NCI-H1436 treated with DMSO at 0.1 percent for 48 hours (cell line): ENCODE measurements at regions not wholly inside any gene's neighbourhood (a gene's known extent, or its start where the extent isn't known, plus 50 kb on each side); places are given as distances from the start of the nearest gene placed in this dataset.
"Not testable (repeated sequence)": the region's sequence is repeated elsewhere in the genome, so short reads cannot be mapped to it uniquely, and the experiment has no call there.

Experiments used
- DNase-seq: peaks from one replicate; lab custom pipeline; 2025; lab: John Stamatoyannopoulos, UW

DNA sequence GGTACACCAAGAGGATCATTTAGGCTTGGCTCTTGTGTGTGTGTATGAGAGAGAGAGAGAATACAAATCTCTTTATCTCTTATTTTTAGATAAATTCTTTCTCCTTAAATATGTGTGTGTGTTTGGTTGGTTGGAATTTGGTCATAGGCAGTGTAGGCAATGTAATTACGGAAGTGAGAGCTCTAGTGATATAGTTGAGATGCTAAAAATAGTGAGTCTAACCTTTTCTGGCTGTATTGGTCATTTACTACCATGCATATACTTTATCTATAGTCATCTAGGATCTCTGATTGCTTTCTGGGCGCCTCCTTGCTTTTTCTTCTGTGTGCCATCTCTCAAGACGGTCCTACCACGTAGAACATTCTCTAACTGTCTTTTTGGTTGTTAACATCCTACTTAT is 250.2 kb downstream of the NUF2 start:
- no peak for DNase-seq

DNA sequence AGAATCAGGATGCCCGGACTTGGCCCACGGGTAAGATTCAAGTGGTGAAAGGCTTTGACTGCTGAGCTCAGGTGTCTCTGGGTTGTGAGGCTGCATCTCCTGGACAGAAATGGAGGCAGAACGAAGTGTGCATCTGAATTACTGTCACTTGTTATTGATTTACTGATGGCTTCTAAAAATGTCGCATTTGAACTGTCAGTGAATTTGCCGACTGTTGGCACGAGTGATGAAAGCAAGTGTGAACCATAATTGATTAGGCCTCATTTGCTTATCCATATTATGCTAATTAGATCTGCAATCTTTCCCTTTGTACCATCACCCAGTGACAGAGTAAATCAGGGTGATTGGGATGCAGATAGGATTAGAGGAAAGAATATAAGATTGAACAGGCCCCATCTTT is 252.4 kb downstream of the NUF2 start:
- DNase-seq = no peak

DNA sequence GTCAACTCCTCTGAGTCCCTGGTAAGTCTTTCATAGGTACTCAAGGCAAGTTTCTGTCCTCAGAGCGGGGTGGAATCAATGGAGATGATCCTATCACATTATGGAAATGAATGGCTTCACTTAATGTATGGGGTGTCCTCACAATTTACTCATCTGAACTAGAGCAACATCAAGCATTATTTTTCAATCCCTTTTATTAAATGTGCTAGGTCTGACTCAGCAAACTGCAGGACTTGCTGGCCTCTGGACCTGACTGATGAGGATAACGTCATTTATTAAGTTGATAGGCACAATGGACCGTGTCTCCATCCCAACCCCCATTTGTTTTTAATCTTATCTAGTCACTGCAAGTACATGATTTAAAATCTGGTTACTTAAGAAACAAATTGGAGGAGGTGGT is 259.2 kb downstream of the NUF2 start:
- DNase-seq = no peak

DNA sequence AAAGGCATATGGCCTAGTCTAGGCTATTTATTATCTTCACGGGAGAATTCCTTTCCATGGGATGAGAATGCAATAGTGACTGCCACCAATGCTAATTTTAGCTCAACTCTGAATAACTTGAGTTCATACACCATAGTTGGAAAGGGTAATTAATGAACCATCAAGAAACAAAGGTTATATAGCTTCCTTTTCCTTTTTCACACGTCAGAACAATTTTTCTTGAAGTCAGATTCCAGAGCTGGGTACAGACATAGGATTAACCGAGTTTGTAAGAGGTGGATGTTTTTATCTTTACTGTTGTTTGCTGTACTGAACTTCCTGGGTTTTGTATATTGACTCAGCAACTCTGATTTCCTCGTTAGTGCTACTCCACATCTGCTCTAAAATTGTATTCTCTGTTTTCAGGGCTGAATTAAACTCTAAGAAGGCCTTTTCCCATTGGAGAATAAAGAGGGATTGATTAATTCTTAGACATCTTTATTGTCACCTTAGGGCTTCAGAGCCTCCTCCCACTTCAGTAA is 262.0 kb downstream of the NUF2 start:
- DNase-seq = no peak

DNA sequence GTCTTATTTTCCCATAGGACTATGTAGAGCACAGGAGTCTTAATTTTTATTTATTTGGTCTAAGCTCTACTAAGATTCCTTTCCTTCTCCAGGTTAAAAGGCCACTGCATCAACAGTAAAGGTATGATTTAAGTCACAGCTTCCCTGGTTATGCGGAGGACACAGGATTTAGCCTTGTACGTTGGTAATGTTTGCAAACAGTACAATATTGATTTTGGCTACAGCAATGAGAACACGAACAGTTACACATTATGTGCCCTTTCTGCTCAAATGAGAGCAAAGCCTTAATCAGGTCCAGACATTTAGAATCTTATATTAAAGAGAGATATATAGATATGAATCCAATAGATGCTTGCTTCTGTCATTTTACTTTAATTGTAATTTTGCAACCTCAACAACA is 264.0 kb downstream of the NUF2 start:
- no peak for DNase-seq

DNA sequence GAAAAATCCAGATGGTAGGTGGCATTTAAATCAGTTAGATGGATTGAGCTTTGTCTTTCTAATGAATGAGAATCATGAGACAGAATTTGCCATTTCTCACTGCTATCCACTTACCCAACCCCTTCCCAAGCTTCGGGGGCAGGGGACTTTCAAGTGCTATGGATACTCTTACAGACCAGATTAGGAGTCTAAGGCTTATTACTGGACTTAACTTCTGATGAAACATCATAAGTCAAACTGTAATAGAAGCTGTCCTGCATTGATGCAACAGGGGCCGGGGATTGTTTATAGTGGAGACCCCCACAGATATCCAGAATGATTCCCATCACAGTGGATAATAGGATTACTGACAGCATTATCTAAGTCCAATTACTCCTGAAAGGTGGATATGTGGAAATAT is 267.0 kb downstream of the NUF2 start:
- no peak for DNase-seq

DNA sequence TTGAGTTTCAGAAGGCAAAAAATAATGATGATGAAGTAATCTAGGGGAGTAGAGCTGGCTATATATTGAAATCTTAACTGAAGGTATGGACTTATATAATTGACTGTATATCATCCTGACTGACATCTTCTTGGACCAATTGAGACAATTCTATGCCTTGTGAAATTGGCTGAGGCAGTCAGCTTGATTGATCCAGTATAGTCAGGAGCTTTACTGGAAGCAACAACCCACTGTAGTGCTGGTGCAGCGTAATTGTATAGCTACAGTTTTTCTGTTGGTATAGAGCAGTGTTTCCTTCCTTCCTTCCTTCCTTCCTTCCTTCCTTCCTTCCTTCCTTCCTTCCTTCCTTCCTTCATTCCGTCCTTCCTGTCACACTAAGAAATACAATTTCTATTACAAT is 268.0 kb downstream of the NUF2 start:
- DNase-seq = no peak

DNA sequence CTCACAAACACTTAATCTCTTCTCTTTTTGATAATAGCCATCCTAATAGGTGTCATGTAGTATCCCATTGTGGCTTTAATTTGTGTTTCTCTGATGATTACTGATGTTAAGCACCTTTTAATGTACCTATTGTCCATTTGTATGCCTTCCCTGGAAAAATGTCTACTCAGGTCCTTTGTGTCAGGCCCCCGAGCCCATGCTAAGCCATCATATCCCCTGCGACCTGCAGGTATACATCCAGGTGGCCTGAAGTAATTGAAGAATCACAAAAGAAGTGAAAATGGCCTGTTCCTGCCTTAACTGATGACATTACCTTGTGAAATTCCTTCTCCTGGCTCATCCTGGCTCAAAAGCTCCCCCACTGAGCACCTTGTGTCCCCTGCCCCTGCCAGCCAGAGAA is 269.4 kb downstream of the NUF2 start:
- not testable (repeated sequence) for DNase-seq

DNA sequence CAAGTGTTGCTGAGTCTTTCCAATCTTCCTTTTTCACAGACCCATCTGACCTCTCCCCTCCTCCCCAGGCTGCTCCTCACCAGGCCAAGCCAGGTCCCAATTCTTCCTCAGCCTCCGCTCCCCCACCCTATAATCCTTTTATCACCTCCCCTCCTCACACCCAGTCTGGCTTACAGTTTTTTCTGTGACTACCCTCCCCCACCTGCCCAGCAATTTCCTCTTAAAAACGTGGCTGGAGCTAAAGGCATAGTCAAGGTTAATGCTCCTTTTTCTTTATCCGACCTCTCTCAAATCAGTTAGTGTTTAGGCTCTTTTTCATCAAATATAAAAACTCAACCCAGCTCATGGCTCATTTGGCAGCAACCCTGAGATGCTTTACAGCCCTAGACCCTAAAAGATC is 270.9 kb downstream of the NUF2 start:
- not testable (repeated sequence) for DNase-seq

DNA sequence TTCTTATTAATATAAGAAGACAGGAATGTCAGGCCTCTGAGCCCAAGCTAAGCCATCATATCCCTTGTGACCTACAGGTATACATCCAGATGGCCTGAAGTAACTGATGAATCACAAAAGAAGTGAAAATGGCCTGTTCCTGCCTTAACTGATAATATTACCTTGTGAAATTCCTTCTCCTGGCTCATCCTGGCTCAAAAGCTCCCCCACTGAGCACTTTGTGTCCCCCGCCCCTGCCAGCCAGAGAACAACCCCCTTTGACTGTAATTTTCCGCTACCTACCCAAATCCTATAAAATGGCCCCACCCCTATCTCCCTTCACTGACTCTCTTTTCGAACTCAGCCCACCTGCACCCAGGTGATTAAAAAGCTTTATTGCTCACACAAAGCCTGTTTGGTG is 274.4 kb downstream of the NUF2 start:
- not testable (repeated sequence) for DNase-seq

DNA sequence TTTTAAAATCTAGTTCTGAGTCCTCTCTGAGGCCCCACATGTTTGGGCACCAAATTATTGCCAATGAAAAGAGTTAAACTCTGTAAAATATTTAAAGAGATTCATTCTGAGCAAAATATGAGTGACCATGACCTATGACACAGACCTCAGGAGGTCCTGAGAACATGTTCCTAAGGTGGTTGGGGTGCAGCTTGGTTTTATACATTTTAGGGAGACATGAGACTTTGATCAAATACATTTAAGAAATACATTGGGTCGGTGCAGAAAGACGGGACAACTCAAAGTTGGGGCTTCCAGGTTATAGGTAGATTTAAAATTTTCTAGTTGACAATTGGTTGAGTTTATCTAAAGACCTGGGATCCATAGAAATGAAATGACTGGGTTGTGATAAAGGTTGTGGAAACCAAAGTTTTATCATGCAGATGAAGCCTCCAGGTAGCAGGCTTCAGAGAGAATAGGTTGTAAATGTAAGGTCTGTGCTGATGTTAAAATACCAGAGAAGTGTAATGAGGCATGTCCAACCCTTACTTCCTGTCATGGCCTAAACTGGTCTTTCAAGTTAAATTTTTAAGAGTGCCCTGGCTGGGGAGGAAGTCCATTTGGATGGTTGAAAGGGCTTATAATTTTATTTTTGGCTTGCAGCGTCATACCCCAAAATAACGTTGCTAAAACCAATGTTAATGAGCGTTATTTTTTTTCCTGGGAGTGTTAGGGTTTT is 274.9 kb downstream of the NUF2 start:
- DNase-seq = no peak

DNA sequence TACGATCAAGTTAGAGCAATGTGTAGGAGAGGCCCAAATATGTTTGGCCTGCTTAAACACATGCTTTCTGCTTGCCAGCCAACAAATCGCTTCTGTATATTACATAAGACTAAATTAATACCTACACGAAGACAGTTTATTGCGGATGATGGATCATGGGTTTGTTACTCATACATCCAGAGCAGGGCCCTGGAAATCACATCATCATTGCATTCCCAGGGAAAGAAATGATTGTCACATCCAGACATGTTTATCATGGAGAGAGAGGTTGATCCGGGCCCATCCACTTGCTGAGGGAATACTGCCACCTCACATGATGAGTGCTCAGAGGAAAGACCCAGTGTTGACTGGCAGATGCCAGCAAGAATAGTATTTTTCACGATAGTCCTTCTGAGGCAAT is 282.6 kb downstream of the NUF2 start:
- DNase-seq = no peak

DNA sequence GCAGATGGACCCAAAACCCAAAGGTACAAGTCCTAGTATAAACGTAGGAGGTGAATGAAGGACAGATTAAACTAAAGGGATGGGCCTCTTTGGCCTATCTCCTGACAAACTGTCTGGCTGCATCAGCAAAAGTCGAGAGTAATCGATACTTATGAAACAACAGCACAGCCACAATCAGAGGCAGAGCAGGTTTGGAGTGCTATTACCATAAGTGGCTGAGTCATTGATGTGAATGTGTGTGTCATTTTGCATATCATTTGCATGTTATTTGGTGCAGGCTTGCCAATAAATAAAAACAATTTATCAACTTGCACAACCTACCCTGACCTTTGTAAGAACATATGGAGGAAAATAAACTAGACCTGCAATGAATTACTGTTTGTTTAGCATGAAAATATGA is 283.1 kb downstream of the NUF2 start:
- no peak for DNase-seq

DNA sequence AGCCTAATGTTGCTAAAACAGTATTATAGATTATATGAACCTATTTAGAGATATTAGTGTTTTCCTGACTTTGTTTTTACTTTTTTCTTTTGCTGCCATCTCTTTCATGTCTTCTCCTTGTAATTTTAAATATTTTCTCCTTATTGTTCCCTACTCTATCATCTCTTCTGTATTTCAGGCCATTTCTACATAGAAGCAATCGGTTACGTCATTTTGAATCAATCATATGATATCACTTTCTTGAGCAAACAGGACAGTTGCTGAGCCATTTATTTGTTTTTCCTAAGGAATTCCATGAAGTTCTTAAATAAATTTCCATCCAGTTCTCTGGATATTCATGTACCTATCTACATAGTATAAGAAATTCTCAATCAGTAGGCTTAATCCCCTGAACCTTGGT is 287.2 kb downstream of the NUF2 start:
- DNase-seq = no peak

DNA sequence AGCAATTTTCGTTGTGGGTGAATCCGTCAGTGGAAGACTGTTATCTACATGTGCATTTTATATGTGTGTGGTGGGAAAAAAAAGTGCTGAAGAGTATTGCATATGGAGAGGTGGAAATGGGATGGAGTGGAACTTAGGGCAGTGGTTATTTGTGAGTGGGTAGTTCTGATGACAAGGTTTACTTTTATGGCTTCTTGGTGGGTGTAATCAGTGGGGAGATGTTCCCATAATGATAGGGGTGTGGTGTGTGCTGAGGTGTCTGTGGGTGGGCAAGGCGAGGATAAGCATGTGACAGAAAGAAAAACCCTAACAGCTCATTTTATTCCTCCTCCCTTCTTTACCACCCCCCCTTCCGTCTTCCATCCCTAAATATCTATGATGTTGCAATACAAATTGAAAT is 288.1 kb downstream of the NUF2 start:
- DNase-seq = no peak

DNA sequence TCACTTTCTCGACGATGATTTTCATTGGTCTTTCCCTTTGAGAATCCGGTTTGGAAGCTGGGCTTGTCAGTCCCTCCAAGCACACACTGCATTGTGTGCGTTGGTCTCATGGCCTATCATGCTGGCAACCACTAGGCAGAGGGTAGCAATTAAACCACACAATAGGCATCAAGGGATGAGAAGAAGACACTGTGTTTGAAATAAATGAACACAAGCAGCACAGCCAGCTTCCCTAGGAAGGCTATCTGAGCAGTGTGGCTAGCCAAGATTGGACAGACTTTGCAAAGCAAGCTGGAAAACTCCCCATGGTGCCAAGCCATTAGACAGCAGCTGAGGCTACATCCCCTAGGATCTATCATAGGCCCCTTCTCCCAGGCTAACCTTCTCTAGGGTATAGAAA is 288.7 kb downstream of the NUF2 start:
- no peak for DNase-seq

DNA sequence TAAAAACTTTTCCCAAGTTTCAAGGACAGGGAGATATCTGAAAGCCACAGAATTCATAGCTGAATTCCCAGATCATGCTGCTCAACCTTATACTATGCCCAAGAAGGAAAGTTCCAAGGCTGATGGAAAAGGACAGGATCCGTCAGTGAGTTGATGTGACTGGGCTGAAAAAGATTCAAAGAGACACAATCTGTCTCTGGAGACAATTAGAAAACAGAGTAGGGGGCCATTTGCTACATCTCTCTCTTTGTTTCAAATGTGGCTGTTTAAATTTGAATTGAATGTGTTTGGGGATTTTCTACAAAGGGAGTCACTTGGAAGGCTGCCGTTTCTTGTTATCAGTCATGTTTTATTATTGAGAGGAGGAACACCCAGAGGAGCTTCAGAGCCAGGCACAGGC is 292.6 kb downstream of the NUF2 start:
- DNase-seq = no peak

DNA sequence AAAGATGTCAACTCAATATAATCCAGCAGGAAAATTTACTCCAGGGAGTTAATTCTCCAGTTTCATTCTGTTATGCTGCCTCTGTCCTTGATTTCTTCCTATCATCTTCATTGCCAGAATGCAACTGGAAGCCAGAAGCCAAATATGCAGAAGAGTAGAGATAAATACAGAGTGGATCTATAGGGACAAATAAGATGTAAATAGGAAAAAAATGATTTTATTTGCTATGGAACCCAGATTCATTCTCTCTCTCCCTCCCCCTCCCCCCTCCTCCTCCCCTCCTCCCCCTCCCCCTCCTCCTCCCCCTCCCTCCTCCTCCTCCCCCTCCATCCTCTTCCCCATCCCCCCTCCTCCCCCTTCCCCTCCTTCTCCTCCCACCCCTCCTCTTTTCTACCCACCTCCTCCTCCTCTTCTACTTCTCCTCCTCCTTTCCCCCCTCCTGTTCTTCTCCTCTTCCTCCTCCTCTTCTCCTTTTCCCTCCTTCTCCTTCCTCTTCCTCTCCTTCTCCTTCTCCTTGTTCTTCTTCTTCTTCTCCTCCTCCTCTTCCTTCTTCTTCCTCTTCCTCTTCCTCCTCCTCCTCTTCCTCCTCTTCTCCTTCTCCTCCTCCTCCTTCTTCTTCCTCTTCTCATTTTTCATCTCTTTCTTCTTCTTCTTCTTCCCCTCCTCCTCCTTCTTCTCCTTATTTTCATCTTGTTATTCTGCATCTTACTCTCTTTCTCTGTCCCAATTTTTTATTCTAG is 306.4 kb downstream of the NUF2 start:
- DNase-seq = no peak

DNA sequence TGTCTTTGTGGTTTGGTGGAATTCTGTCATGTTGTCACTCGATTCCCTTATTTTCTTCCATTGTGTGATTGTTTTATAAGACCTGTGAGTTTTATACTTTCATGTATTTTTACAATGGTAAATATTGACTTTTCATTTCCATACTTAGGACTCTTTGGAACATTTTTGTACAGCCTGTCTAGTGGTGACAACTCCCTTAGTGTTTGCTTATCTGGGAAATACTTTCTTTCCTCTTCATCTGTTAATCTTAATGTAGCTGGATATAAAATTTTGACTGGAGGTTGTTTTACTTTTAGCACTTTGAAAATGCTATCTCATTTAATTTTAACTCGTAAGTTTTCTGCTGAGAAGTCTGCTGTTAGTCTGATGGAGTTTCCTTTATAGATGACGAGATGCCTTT is 310.5 kb downstream of the NUF2 start:
- no peak for DNase-seq

DNA sequence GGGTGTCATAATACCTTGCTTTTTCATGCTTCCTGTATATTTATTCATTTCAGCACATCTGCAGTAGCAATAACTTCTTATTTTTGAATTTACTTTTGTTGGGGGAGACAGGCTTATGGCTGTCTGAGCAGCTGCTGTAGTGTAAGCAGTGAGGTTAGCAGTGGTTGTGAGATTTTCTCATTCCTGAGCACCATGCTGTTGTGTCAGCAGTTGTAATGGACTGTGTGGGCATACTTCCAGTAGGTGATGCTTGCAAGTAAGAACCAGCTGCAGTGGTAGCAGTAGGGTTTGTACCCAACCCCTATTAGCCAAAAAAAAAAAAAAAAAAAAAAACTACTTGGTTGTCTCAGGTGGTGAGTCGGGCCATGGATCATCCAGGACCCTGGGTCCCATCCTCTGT is 311.6 kb downstream of the NUF2 start:
- no peak for DNase-seq

DNA sequence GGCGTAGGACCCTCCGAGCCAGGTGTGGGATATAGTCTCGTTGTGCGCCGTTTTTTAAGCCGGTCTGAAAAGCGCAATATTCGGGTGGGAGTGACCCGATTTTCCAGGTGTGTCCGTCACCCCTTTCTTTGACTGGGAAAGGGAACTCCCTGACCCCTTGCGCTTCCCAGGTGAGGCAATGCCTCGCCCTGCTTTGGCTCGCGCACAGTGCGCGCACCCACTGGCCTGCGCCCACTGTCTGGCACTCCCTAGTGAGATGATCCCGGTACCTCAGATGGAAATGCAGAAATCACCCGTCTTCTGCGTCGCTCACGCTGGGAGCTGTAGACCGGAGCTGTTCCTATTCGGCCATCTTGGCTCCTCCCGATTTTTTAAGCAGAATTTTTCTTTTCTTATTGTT is 323.9 kb downstream of the NUF2 start:
- not testable (repeated sequence) for DNase-seq

DNA sequence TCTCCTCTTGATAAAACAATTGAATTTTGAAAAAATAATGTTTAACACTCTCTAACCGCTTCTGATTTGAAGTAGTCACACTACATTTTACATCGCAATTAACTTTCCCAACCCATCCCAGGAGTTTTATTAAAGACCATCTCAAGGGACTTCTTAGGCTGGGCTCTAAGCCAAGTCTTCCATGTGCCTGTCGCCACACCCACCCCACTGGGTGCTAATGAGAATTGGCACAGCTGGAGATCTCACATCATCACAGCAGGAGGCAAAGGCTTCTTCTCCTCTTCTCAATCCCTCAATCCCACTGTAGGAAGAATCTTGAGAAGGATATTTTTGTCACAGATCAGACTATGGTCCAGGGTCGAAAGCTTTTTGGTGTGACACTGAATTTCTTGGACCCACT is 328.9 kb downstream of the NUF2 start:
- DNase-seq = peak; percentile 48

DNA sequence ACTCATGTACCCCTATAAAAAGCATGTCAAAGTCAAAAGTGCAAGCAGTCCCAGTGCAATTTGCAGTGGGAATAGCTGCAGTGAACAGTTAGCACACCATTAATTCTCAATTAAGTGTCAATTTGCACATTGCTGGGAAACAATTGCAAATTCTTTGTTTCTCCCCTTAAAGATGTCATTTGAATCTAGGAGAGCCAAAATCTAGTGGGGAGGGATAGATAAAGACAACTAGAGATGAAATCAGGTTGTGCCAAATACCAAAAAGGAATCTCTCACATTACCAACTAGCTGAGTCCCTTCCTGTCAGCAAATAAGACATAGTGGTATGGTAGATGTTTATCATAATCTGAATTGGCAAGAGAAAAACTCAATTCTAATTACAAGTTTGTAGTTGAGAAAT is 330.7 kb downstream of the NUF2 start:
- no peak for DNase-seq

DNA sequence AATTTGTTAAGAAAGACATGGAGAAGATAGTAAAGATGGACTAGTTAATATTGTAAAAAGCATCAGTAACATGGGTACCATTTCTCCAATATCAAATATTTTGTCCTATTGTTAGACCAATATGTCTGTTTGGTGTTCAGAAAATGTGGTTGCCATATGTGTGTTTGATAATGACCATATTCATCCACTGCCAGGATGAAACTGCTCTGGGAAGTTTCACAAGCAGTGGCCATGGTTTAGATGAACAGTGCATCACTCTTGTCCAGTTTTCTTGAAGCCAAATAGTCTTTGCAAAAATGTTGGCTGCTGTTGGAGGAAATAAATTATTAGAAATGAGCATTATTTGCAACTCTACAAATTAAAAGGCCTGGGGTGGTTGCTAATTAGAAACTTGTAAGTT is 333.8 kb downstream of the NUF2 start:
- no peak for DNase-seq
